HuH-7.5 (cell line): ENCODE measurements at regions not wholly inside any gene's neighbourhood (a gene's known extent, or its start where the extent isn't known, plus 50 kb on each side); places are given as distances from the start of the nearest gene placed in this dataset.
"Not testable (repeated sequence)": the region's sequence is repeated elsewhere in the genome, so short reads cannot be mapped to it uniquely, and the experiment has no call there.

Source experiments
- DNase-seq: peaks from one replicate; pipeline ENCODE4 v3.0.0; 2011; ENCODE audit warnings: low spot score

GRCh38 chr1:182159443-182159842, 97.9 kb upstream of the ZNF648 start:
- no peak for DNase-seq

- no peak for DNase-seq
These were observed 95.7 kb upstream of the ZNF648 start for GRCh38 chr1:182157187-182157586.

GRCh38 chr1:182154425-182154824, 92.9 kb upstream of the ZNF648 start:
- DNase-seq: not testable (repeated sequence)

GRCh38 chr1:182149411-182149965, 88.0 kb upstream of the ZNF648 start:
- no peak for DNase-seq

GRCh38 chr1:182147951-182148350, 86.4 kb upstream of the ZNF648 start:
- no peak for DNase-seq

GRCh38 chr1:182147136-182147820, 85.8 kb upstream of the ZNF648 start:
- no peak for DNase-seq

GRCh38 chr1:182146286-182146685, 84.8 kb upstream of the ZNF648 start:
- DNase-seq: no peak

- DNase-seq: no peak
These were observed 83.9 kb upstream of the ZNF648 start for GRCh38 chr1:182145441-182145840.

- no peak for DNase-seq
These were observed 83.1 kb upstream of the ZNF648 start for GRCh38 chr1:182144646-182145030.

GRCh38 chr1:182143825-182144645, 82.5 kb upstream of the ZNF648 start:
- DNase-seq: no peak

- DNase-seq: peak; percentile 25
These were observed 81.7 kb upstream of the ZNF648 start for GRCh38 chr1:182143154-182143657.

GRCh38 chr1:182142621-182143020, 81.1 kb upstream of the ZNF648 start:
- DNase-seq: no peak

- DNase-seq: no peak
These were observed 79.5 kb upstream of the ZNF648 start for GRCh38 chr1:182141040-182141439.

GRCh38 chr1:182139496-182139895, 78.0 kb upstream of the ZNF648 start:
- no peak for DNase-seq

GRCh38 chr1:182137546-182137945, 76.0 kb upstream of the ZNF648 start:
- DNase-seq: no peak

GRCh38 chr1:182135946-182136345, 74.4 kb upstream of the ZNF648 start:
- DNase-seq: no peak

GRCh38 chr1:182134257-182134656, 72.7 kb upstream of the ZNF648 start:
- no peak for DNase-seq

- no peak for DNase-seq
These were observed 71.7 kb upstream of the ZNF648 start for GRCh38 chr1:182133181-182133580.

GRCh38 chr1:182129398-182129797, 67.9 kb upstream of the ZNF648 start:
- no peak for DNase-seq

- DNase-seq: no peak
These were observed 67.0 kb upstream of the ZNF648 start for GRCh38 chr1:182128502-182128901.

- no peak for DNase-seq
These were observed 66.1 kb upstream of the ZNF648 start for GRCh38 chr1:182127656-182128055.

GRCh38 chr1:182126272-182126800, 64.8 kb upstream of the ZNF648 start:
- DNase-seq: no peak

- no peak for DNase-seq
These were observed 61.4 kb upstream of the ZNF648 start for GRCh38 chr1:182122913-182123260.
